Amygdala (tissue), 56 donors: ENCODE measurements at regions not wholly inside any gene's neighbourhood (a gene's known extent, or its start where the extent isn't known, plus 50 kb on each side); places are given as distances from the start of the nearest gene placed in this dataset.

Experiments
- DNase-seq, 56 donors: peaks; one replicate each; lab custom pipeline; 2025; lab: John Stamatoyannopoulos, UW

GRCh38 chr2:17095340-17095739 lies 422.9 kb downstream of the RAD51AP2 start:
- no peak for DNase-seq

GRCh38 chr2:17093712-17094111 lies 424.5 kb downstream of the RAD51AP2 start:
- DNase-seq: no peak

GRCh38 chr2:17086990-17087389 lies 421.4 kb upstream of the CYRIA start:
- no peak for DNase-seq

- DNase-seq: no peak
Observed at GRCh38 chr2:17085546-17086202, 420.0 kb upstream of the CYRIA start.

DNA sequence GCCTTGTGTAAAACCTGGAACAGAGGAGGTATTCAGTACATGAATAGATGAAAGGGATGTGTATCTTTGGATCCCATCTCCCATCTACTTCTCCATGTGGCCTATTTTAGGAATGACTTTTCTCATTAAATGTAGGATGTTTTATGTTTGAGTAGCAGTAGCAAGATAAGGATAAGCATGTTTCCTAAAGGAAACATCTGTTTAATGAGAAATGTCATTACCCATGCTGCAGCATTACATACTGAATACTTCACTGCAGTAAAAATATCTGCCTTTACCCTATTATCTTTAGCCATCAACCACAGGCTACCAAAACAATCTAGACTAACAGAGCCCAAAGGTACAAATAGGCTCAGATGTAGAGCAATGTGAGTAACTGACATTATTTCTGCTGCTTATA lies 419.2 kb upstream of the CYRIA start:
- no peak for DNase-seq

DNA sequence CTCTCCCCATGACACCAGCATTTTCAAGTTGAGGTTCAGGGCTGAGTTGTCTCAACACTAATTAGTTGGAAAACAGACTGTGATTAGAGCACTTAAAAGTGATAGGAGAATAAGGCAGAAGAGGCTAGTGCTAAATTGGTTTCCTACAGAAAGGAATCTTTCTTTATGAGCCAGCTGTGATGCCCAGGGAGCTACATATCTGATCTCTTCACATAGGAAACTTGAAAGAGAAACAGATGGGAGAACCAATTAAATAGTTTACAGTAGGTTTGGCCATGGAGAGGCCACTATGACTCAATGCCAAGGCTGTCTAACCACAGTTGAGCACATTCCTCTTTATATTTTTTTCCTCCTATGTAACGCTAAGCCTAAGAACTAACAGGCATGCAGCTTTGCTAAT lies 418.3 kb upstream of the CYRIA start:
- no peak for DNase-seq

- no peak for DNase-seq
Observed at GRCh38 chr2:17079262-17079661, 413.6 kb upstream of the CYRIA start.

DNA sequence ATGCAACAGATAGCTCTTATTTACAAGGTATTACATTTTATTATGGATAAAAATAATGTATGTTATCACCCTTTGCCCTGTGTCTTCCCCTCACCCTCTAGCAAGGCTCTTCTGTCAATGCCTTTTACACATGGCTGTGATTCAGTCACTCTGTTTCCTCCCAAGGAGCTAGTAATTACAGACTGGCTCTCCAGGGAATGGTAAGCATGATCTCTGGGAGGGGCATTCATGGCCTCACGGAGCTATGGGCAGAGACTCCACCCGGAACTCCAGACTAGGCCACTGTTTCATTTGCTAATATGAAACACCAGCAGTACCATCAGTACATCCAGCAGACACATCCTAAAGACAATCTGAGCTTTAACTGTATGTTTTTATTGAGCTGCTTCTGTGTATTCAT lies 410.9 kb upstream of the CYRIA start:
- DNase-seq: no peak

- DNase-seq: no peak
Observed at GRCh38 chr2:17070711-17071110, 405.1 kb upstream of the CYRIA start.

GRCh38 chr2:17069564-17069963 lies 403.9 kb upstream of the CYRIA start:
- DNase-seq: no peak

DNA sequence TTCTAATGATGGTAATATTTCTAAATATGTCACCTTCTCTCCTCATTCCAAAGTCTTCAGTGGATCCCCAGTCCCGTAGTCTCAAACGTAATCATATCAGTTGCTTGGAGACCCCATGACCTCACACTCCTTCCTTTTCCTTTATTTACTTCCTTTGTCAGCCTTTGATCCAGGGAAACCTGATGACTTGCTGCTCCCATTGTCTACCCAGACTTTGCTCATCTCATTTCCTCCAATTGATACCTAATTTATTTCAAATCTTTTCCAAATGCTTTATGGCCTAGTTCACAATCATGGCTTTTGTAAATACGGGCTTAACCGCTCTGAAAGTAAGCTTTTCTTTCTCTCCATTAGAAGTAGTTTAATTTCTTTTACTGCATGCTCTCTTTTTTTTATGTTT lies 402.4 kb upstream of the CYRIA start:
- no peak for DNase-seq

DNA sequence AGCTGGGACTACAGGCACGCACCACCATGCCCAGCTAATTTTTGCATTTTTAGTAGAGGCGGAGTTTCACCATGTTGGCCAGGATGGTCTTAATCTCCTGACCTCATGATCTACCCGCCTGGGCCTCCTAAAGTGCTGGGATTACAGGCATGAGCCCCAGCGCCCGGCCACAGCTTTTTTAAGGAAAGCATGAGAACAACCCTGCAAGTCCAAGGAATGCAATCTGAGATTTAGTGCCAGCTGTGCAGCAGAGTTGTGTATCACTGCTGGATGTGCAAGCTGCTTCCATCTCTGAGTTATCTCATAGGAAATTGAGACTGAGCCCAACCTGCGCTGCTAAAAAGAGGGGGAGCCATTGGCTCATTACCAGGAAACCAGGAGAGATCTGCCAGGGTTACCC lies 399.9 kb upstream of the CYRIA start:
- no peak for DNase-seq

DNA sequence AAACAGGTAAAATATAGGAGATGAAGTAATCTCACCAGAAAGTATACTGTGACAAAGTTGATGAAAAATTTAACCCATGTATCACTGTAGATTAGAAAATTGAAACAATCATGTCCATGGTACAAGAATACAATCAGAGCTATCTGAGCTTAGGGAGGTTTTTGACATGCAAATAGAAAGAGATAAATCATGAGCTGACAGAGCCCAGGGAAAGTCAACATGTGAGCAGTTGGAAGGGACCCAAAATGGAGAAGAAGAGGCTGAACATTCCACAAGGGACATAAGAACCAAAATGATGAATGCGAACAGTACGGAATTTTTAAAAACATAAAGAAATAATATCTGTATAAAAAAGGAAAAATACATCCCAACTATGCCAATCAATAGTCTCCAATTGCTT lies 395.4 kb upstream of the CYRIA start:
- no peak for DNase-seq

DNA sequence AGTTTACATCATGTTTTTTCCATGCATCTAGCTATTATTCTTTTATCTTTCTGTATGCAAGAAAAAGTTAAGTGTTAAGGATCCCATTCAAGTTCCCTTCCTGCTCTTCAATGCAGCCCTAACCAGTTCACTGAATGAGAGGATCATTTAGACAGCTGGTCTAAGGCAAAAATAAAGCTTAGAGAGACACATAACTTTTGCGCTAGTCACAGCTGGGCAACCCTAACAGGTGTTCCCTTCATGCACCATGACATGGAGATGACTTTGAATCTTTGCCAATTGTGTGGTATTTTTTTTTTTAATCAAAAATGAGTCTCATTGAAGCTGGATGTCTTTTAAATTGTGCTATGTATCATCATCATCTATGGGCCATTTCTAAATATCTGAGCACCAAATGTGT lies 393.8 kb upstream of the CYRIA start:
- DNase-seq: no peak

GRCh38 chr2:17058772-17059402 lies 393.3 kb upstream of the CYRIA start:
- DNase-seq: no peak

- DNase-seq: no peak
Observed at GRCh38 chr2:17057109-17058017, 391.7 kb upstream of the CYRIA start.

GRCh38 chr2:17056236-17056635 lies 390.6 kb upstream of the CYRIA start:
- no peak for DNase-seq

GRCh38 chr2:17052001-17052400 lies 386.4 kb upstream of the CYRIA start:
- no peak for DNase-seq

- DNase-seq: no peak
Observed at GRCh38 chr2:17051538-17051937, 385.9 kb upstream of the CYRIA start.

- no peak for DNase-seq
Observed at GRCh38 chr2:17043173-17043572, 377.5 kb upstream of the CYRIA start.

- DNase-seq: no peak
Observed at GRCh38 chr2:17036361-17036760, 370.7 kb upstream of the CYRIA start.

DNA sequence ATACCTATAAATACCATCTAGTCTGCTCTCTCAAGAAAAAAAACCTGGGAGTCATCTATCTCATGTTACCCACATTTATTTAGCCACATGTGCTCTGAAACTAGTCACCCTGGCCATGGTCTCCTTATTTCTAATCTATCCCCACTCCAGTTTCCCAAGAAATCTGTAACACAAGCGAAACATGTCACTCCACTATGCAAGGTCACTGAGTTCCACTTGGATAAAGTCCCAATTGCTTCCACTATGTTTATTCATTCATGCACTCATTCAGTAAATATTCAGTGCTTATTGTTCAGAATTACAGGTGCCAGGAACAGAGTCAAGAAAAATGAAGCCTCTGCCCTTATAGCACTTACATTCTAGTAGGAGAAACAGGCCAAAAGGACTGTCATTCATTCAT lies 369.4 kb upstream of the CYRIA start:
- no peak for DNase-seq
